ENCODE measurements at regions not wholly inside any gene's neighbourhood (a gene's known extent, or its start where the extent isn't known, plus 50 kb on each side); places are given as distances from the start of the nearest gene placed in this dataset.

DNA sequence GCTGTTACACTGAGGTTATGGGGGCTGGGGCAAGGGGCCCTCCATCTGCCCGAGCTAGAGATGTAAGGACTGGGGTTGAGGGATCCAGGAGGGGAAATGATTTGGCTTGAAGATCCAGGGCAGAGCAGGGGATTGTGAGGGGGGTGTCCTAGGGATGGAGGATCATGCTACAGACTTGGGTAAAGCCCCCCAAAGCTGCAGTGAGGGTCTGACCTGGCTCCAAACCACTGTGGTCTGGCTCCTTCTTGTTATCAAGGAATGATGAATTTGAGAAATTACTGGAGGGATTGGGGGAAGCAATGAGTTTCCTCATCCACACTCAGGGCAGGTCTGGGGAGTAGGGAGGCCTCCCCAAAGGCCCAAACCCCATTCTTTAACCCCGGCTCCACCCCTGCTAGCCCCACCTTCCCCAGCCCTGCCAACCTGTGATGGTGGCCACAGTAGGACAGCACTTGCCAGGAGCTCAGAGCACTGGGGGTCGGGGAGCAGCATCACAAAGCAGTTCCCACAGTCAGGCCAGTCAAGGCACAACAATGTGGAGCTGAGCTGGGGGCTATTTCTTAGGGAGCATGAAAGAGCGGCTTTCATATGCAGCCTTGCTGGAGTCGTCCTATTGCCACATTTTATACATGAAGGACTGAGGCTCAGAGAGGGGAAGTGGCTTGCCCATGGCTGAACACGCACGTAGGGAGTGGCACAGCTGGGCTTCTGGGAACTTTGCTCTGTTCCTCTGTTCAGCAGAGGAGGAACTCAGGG is 165.5 kb downstream of the EFNB1 start:
- TF ChIP-seq CTCF (IDR thresholded peaks at IDR 0.05) = no peak
- TF ChIP-seq POLR2AphosphoS5 (IDR thresholded peaks at IDR 0.05; ENCODE audit: insufficient read depth in 1 of 2, low read depth in 1 of 2) = no peak
